ENCODE measurements at regions not wholly inside any gene's neighbourhood (a gene's known extent, or its start where the extent isn't known, plus 50 kb on each side); places are given as distances from the start of the nearest gene placed in this dataset.

DNA sequence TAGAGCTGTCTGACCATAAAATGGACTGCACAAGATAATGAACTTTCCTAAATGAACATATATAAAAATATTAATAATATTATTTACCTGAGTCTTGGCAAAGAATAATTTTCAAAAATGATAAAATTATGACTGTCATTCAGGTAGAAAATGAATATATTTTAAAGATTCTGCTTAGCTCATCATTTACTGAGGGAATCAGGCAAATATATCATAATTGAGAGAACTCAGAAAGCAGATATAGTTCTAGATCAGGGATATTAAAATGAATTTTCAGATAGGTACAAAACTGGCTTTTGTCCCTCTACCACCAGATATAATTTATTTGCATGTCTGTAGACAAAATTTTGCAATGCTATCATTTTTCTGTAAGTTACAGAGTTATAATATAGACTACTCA is 86.1 kb upstream of the CPM start:
- Mint-ChIP-seq H3K27ac (no peak overlapping the region), H3K4me1 (no peaks in the 10 kb centered on the region), H3K27me3 (peaks cover 12 to 18% of the 10 kb centered on the region in 2 donors), H3K36me3 (no peaks in the 10 kb centered on the region), H3K9me3 (peaks cover 3 to 4% of the 10 kb centered on the region in 2 donors), H3K4me3 (no peak overlapping the region)
- ATAC-seq (replicated peaks) (no peak), DNase-seq (no peak)

GRCh38 chr12:69019910-69020309 is 86.9 kb upstream of the CPM start:
- no peaks in the 10 kb centered on the region for H3K36me3 Mint-ChIP-seq
- no peak overlapping the region for H3K27ac Mint-ChIP-seq
- DNase-seq (no peak), ATAC-seq (replicated peaks) (no peak)
- no peak overlapping the region for H3K4me3 Mint-ChIP-seq
- peaks cover 12 to 18% of the 10 kb centered on the region in 2 donors for H3K27me3 Mint-ChIP-seq
- H3K9me3 Mint-ChIP-seq: peaks cover 3 to 4% of the 10 kb centered on the region in 2 donors
- no peaks in the 10 kb centered on the region for H3K4me1 Mint-ChIP-seq

- Mint-ChIP-seq H3K4me1 (peaks cover 2 to 5% of the 10 kb centered on the region in 2 donors), H3K27me3 (peaks cover 12 to 13% of the 10 kb centered on the region in 2 donors), H3K36me3 (no peaks in the 10 kb centered on the region), H3K4me3 (no peak overlapping the region), H3K9me3 (peaks cover 3 to 4% of the 10 kb centered on the region in 2 donors), H3K27ac (no peak overlapping the region)
- ATAC-seq (replicated peaks): no peak
- no peak for DNase-seq
These were observed 89.7 kb upstream of the CPM start for GRCh38 chr12:69022674-69023073.

- Mint-ChIP-seq H3K27me3 (peaks cover 9 to 12% of the 10 kb centered on the region in 2 donors), H3K27ac (no peak overlapping the region), H3K9me3 (peaks cover 3 to 4% of the 10 kb centered on the region in 2 donors), H3K4me3 (no peak overlapping the region), H3K4me1 (peaks cover 2 to 5% of the 10 kb centered on the region in 2 donors), H3K36me3 (no peaks in the 10 kb centered on the region)
- no peak for DNase-seq
- no peak for ATAC-seq (replicated peaks)
These were observed 90.9 kb upstream of the CPM start for GRCh38 chr12:69023840-69024239.

DNA sequence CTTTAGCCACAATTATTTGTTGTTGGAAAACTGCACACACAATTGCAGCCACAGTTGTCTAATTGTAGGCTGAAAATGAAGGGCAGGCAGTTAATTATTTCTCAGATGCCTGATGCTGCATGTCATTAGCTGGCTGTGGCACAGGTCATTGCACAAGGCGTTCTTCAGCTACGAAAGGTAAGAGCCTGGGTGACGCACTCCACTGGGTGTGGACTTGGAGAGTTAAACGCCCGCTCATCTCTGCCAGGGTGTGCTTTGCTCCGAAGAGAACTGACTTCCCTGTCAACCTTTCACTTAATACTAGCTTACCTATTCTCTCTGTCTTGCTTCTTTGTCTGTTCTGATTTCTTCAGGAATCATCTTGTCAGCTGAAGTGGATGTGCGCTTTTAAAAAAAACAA is 91.4 kb upstream of the CPM start:
- H3K36me3 Mint-ChIP-seq: no peaks in the 10 kb centered on the region
- DNase-seq: no peak
- no peak overlapping the region for H3K4me3 Mint-ChIP-seq
- H3K9me3 Mint-ChIP-seq: peaks cover 3 to 4% of the 10 kb centered on the region in 2 donors
- ATAC-seq (replicated peaks): no peak
- H3K27ac Mint-ChIP-seq: no peak overlapping the region
- H3K27me3 Mint-ChIP-seq: peaks cover 9 to 12% of the 10 kb centered on the region in 2 donors
- H3K4me1 Mint-ChIP-seq: peaks cover 2 to 5% of the 10 kb centered on the region in 2 donors

- Mint-ChIP-seq H3K27me3 (peaks cover 9 to 12% of the 10 kb centered on the region in 2 donors), H3K4me1 (peaks cover 2 to 5% of the 10 kb centered on the region in 2 donors), H3K9me3 (peaks cover 3 to 4% of the 10 kb centered on the region in 2 donors), H3K36me3 (no peaks in the 10 kb centered on the region), H3K27ac (no peak overlapping the region), H3K4me3 (no peak overlapping the region)
- no peak for ATAC-seq (replicated peaks)
- no peak for DNase-seq
These were observed 91.9 kb upstream of the CPM start for GRCh38 chr12:69024907-69025306.

GRCh38 chr12:69026336-69026735 is 93.4 kb upstream of the CPM start:
- Mint-ChIP-seq H3K4me1 (peaks cover 2 to 5% of the 10 kb centered on the region in 2 donors), H3K36me3 (no peaks in the 10 kb centered on the region), H3K27ac (no peak overlapping the region), H3K4me3 (no peak overlapping the region), H3K9me3 (no peaks in the 10 kb centered on the region), H3K27me3 (peaks cover 4 to 6% of the 10 kb centered on the region in 2 donors)
- ATAC-seq (replicated peaks): no peak
- no peak for DNase-seq

DNA sequence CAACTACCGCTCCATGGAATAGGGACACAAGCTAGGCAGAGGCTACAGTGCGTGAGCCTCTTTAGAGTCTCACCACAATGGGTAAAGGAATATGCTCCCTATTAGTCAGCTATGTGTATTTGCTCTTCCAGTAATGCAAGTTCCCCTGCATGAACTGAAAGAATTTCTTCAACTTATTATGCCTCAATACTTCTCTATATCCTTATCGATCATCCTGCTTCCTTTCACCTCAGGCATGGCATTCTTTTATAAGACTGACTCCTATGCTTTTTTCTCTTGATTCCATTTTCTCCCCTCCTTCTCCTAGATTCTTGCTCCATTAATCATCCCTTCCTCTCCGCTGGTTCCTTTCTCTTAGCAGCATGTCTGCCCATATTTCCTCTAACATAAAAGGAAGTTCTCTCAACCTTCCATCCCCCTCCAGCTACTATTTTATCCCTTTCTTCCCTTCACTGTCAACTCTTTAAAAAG is 94.5 kb upstream of the CPM start:
- H3K4me1 Mint-ChIP-seq: peaks cover 2 to 5% of the 10 kb centered on the region in 2 donors
- no peaks in the 10 kb centered on the region for H3K36me3 Mint-ChIP-seq
- peaks cover 4 to 6% of the 10 kb centered on the region in 2 donors for H3K27me3 Mint-ChIP-seq
- no peak overlapping the region for H3K27ac Mint-ChIP-seq
- no peak overlapping the region for H3K4me3 Mint-ChIP-seq
- DNase-seq: no peak
- ATAC-seq (replicated peaks): no peak
- no peaks in the 10 kb centered on the region for H3K9me3 Mint-ChIP-seq

- no peaks in the 10 kb centered on the region for H3K27me3 Mint-ChIP-seq
- no peak overlapping the region for H3K4me3 Mint-ChIP-seq
- DNase-seq (no peak), ATAC-seq (replicated peaks) (no peak)
- H3K36me3 Mint-ChIP-seq: no peaks in the 10 kb centered on the region
- no peaks in the 10 kb centered on the region for H3K9me3 Mint-ChIP-seq
- H3K27ac Mint-ChIP-seq: no peak overlapping the region
- peaks cover 2 to 5% of the 10 kb centered on the region in 2 donors for H3K4me1 Mint-ChIP-seq
These were observed 96.2 kb upstream of the CPM start for GRCh38 chr12:69028941-69029729.

GRCh38 chr12:69030321-69030720 is 97.3 kb upstream of the CPM start:
- Mint-ChIP-seq H3K27me3 (no peaks in the 10 kb centered on the region), H3K4me1 (peaks cover 2 to 5% of the 10 kb centered on the region in 2 donors), H3K36me3 (no peaks in the 10 kb centered on the region), H3K4me3 (no peak overlapping the region), H3K9me3 (no peaks in the 10 kb centered on the region), H3K27ac (no peak overlapping the region)
- DNase-seq: no peak
- no peak for ATAC-seq (replicated peaks)

- no peak overlapping the region for H3K27ac Mint-ChIP-seq
- H3K36me3 Mint-ChIP-seq: no peaks in the 10 kb centered on the region
- H3K27me3 Mint-ChIP-seq: no peaks in the 10 kb centered on the region
- ATAC-seq (replicated peaks): no peak
- H3K4me3 Mint-ChIP-seq: no peak overlapping the region
- no peak for DNase-seq
- H3K4me1 Mint-ChIP-seq: no peaks in the 10 kb centered on the region
- H3K9me3 Mint-ChIP-seq: no peaks in the 10 kb centered on the region
These were observed 103.6 kb upstream of the CPM start for GRCh38 chr12:69036533-69036932.

DNA sequence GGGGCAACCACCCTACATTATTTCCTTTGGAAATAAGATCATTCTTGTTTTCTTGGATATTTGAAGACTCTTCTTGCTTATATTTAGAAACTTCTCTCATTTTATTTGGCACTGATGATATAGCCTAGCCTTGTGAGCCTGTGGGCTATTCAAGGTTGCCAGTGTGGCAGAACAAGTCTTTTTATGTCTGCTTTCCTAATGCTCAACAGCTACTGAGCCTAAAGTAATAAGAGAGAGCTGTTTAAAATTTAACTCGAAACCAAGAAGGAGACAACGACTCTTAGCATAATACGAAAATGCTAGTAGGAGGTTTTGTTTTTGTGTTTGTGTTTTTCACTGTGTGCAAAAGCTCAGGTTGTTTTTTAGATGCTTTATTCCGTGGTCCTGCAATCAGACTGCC is 104.0 kb upstream of the CPM start:
- Mint-ChIP-seq H3K27ac (no peak overlapping the region), H3K4me3 (no peak overlapping the region), H3K4me1 (no peaks in the 10 kb centered on the region), H3K27me3 (peaks cover 0 to 2% of the 10 kb centered on the region in 2 donors), H3K9me3 (no peaks in the 10 kb centered on the region), H3K36me3 (no peaks in the 10 kb centered on the region)
- DNase-seq (no peak), ATAC-seq (replicated peaks) (no peak)

DNA sequence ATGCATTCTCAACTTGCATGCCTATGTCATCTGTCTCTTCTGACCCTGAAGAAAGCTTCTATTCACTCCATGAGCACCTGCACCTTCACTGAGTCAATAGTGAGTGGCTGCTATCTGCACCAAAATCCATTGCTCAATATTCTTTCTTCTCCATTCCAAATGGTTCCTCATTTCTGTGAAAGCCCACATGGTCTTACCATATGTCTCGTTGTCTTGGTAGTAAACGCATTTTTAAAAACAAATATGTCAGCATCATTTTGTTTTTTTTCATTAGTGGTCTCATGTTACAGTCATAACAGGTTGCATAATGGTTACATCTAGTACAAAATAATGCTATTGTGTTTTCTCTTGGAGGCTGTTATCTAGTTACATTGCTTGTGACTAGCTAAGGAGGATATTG is 106.9 kb upstream of the CPM start:
- no peak overlapping the region for H3K27ac Mint-ChIP-seq
- no peak overlapping the region for H3K4me3 Mint-ChIP-seq
- no peak for DNase-seq
- no peak for ATAC-seq (replicated peaks)
- peaks cover 0 to 4% of the 10 kb centered on the region in 2 donors for H3K27me3 Mint-ChIP-seq
- H3K9me3 Mint-ChIP-seq: no peaks in the 10 kb centered on the region
- H3K36me3 Mint-ChIP-seq: no peaks in the 10 kb centered on the region
- no peaks in the 10 kb centered on the region for H3K4me1 Mint-ChIP-seq

GRCh38 chr12:69042557-69042956 is 109.6 kb upstream of the CPM start:
- H3K27me3 Mint-ChIP-seq: peaks cover 0 to 9% of the 10 kb centered on the region in 2 donors
- ATAC-seq (replicated peaks): no peak
- H3K27ac Mint-ChIP-seq: no peak overlapping the region
- no peak overlapping the region for H3K4me3 Mint-ChIP-seq
- no peak for DNase-seq
- no peaks in the 10 kb centered on the region for H3K9me3 Mint-ChIP-seq
- H3K4me1 Mint-ChIP-seq: no peaks in the 10 kb centered on the region
- no peaks in the 10 kb centered on the region for H3K36me3 Mint-ChIP-seq

GRCh38 chr12:69042970-69043369 is 110.0 kb upstream of the CPM start:
- DNase-seq (no peak), ATAC-seq (replicated peaks) (no peak)
- Mint-ChIP-seq H3K27me3 (peaks cover 0 to 9% of the 10 kb centered on the region in 2 donors), H3K9me3 (no peaks in the 10 kb centered on the region), H3K4me1 (no peaks in the 10 kb centered on the region), H3K27ac (no peak overlapping the region), H3K4me3 (no peak overlapping the region), H3K36me3 (no peaks in the 10 kb centered on the region)
